ENCODE measurements at regions not wholly inside any gene's neighbourhood (a gene's known extent, or its start where the extent isn't known, plus 50 kb on each side); places are given as distances from the start of the nearest gene placed in this dataset.

GRCh38 chr13:50598338-50598737, 245.2 kb downstream of the DLEU7 start:
- peaks cover 25% of the 10 kb centered on the region for H3K4me1 ChIP-seq

GRCh38 chr13:50599046-50599445, 244.4 kb downstream of the DLEU7 start:
- H3K36me3 ChIP-seq, result no peaks in the 10 kb centered on the region
- no peak for TF ChIP-seq CTCF (IDR thresholded peaks at IDR 0.05; ENCODE audit: low read depth, low read length)
- H3K4me1 ChIP-seq, result peaks cover 25% of the 10 kb centered on the region
- no peak overlapping the region for H3K4me3 ChIP-seq (ENCODE audit: low read depth, low read length)
- no peaks in the 10 kb centered on the region for H3K9me3 ChIP-seq
- H3K27me3 ChIP-seq, result no peaks in the 10 kb centered on the region
- no peak for DNase-seq

More at GRCh38 chr13:50598338-50598737, 245.2 kb downstream of the DLEU7 start:
- no peak for DNase-seq
- no peak for TF ChIP-seq CTCF (IDR thresholded peaks at IDR 0.05; ENCODE audit: low read depth, low read length)
- Histone ChIP-seq H3K27me3 (no peaks in the 10 kb centered on the region), H3K4me3 (ENCODE audit: low read depth, low read length) (no peak overlapping the region), H3K9me3 (no peaks in the 10 kb centered on the region), H3K36me3 (no peaks in the 10 kb centered on the region)

- no peaks in the 10 kb centered on the region for H3K36me3 ChIP-seq
- H3K4me3 ChIP-seq (ENCODE audit: low read depth, low read length), result no peak overlapping the region
- TF ChIP-seq CTCF (IDR thresholded peaks at IDR 0.05; ENCODE audit: low read depth, low read length), result no peak
- H3K9me3 ChIP-seq, result no peaks in the 10 kb centered on the region
- DNase-seq, result no peak
- no peaks in the 10 kb centered on the region for H3K27me3 ChIP-seq
- H3K4me1 ChIP-seq, result peaks cover 25% of the 10 kb centered on the region
Observed at GRCh38 chr13:50599927-50600326, 243.6 kb downstream of the DLEU7 start.

GRCh38 chr13:50608370-50608769, 235.1 kb downstream of the DLEU7 start:
- no peaks in the 10 kb centered on the region for H3K9me3 ChIP-seq
- TF ChIP-seq CTCF (IDR thresholded peaks at IDR 0.05; ENCODE audit: low read depth, low read length), result no peak
- H3K4me1 ChIP-seq, result no peaks in the 10 kb centered on the region
- H3K27me3 ChIP-seq, result no peaks in the 10 kb centered on the region
- H3K36me3 ChIP-seq, result no peaks in the 10 kb centered on the region
- H3K4me3 ChIP-seq (ENCODE audit: low read depth, low read length), result no peak overlapping the region
- no peak for DNase-seq

- H3K36me3 ChIP-seq, result no peaks in the 10 kb centered on the region
- no peak for TF ChIP-seq CTCF (IDR thresholded peaks at IDR 0.05; ENCODE audit: low read depth, low read length)
- no peaks in the 10 kb centered on the region for H3K4me1 ChIP-seq
- no peaks in the 10 kb centered on the region for H3K9me3 ChIP-seq
- H3K27me3 ChIP-seq, result no peaks in the 10 kb centered on the region
- no peak for DNase-seq
- no peak overlapping the region for H3K4me3 ChIP-seq (ENCODE audit: low read depth, low read length)
Observed at GRCh38 chr13:50609011-50609410, 234.5 kb downstream of the DLEU7 start.

- Histone ChIP-seq H3K9me3 (no peaks in the 10 kb centered on the region), H3K27me3 (no peaks in the 10 kb centered on the region), H3K4me3 (ENCODE audit: low read depth, low read length) (no peak overlapping the region), H3K4me1 (no peaks in the 10 kb centered on the region), H3K36me3 (no peaks in the 10 kb centered on the region)
- DNase-seq, result no peak
- no peak for TF ChIP-seq CTCF (IDR thresholded peaks at IDR 0.05; ENCODE audit: low read depth, low read length)
Observed at GRCh38 chr13:50610238-50610637, 233.3 kb downstream of the DLEU7 start.
